PFSK-1 (cell line): ENCODE measurements at regions not wholly inside any gene's neighbourhood (a gene's known extent, or its start where the extent isn't known, plus 50 kb on each side); places are given as distances from the start of the nearest gene placed in this dataset.

Source experiments
- FOXP2 ChIP-seq: optimal IDR thresholded peaks from 2 replicates; pipeline ENCODE3; 2011; ENCODE audit warnings: borderline replicate concordance, control low read depth, inconsistent platforms; ENCODE audit not compliant: insufficient read depth; ENCODE audit errors: extremely low read length, extremely low read depth
- POLR2AphosphoS5 ChIP-seq: IDR thresholded peaks from 2 replicates; pipeline ENCODE4 v1.6.1; 2012; ENCODE audit warnings: low read depth, mild to moderate bottlenecking, control low read depth, low read length, moderate library complexity
- SIN3A ChIP-seq: IDR thresholded peaks from 2 replicates; pipeline ENCODE4 v1.6.1; 2012; ENCODE audit warnings: mild to moderate bottlenecking, low read length, moderate library complexity, borderline replicate concordance; ENCODE audit not compliant: insufficient read depth
- TAF1 ChIP-seq: IDR thresholded peaks from 2 replicates; pipeline ENCODE4 v1.6.1; 2012; ENCODE audit warnings: low read length, control low read depth, borderline replicate concordance; ENCODE audit not compliant: insufficient read depth
- TF ChIP-seq, protein P1 (sequence below), 2 experiments: IDR thresholded peaks; 2 replicates each; pipeline versions ENCODE4 v1.6.1 to v1.8.0; 2011 to 2012; ENCODE audit warnings: low read depth in 2 of 2, low read length in 2 of 2, control low read depth in 1 of 2, inconsistent platforms in 1 of 2, mild to moderate bottlenecking in 1 of 2, moderate library complexity in 1 of 2; ENCODE audit not compliant: insufficient read depth in 1 of 2

GRCh38 chr16:80018466-80018865 is 417.9 kb upstream of the MAF start:
- TF ChIP-seq FOXP2 (no peak), POLR2AphosphoS5 (no peak), SIN3A (no peak), TAF1 (no peak)
- TF ChIP-seq, protein P1, sequence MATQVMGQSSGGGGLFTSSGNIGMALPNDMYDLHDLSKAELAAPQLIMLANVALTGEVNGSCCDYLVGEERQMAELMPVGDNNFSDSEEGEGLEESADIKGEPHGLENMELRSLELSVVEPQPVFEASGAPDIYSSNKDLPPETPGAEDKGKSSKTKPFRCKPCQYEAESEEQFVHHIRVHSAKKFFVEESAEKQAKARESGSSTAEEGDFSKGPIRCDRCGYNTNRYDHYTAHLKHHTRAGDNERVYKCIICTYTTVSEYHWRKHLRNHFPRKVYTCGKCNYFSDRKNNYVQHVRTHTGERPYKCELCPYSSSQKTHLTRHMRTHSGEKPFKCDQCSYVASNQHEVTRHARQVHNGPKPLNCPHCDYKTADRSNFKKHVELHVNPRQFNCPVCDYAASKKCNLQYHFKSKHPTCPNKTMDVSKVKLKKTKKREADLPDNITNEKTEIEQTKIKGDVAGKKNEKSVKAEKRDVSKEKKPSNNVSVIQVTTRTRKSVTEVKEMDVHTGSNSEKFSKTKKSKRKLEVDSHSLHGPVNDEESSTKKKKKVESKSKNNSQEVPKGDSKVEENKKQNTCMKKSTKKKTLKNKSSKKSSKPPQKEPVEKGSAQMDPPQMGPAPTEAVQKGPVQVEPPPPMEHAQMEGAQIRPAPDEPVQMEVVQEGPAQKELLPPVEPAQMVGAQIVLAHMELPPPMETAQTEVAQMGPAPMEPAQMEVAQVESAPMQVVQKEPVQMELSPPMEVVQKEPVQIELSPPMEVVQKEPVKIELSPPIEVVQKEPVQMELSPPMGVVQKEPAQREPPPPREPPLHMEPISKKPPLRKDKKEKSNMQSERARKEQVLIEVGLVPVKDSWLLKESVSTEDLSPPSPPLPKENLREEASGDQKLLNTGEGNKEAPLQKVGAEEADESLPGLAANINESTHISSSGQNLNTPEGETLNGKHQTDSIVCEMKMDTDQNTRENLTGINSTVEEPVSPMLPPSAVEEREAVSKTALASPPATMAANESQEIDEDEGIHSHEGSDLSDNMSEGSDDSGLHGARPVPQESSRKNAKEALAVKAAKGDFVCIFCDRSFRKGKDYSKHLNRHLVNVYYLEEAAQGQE (IDR thresholded peaks at IDR 0.05; ENCODE audit: insufficient read depth in 1 of 2, low read depth in 2 of 2, low read length in 2 of 2) = no peak

DNA sequence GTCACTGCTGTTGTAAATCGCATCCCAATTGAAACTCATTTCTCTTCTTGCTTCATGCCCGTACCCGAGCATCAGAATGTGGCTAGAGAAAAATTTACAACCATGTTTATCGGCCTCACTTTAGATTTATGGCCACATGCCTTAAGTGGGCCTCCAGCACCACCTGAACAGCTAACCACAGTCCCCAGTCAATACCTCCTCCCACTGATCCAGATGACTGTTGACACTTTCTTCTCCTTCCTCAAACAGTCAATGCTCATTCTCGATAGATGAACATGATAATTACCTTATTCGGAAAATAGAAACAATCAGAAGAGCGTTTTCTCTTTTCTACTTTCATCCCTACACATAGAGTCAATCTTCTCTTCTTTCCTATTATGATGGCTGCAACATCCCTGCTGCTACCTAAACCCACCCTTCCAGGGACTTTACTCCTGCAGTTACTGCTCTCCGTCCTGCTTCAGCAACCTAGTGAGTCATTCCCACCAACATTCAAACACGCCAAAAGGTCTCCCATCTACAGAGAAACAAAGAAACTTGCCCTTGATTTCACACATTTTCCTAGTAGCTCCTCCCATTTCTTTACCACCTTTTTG is 416.3 kb upstream of the MAF start:
- TF ChIP-seq, protein P1 (IDR thresholded peaks at IDR 0.05; ENCODE audit: insufficient read depth in 1 of 2, low read depth in 2 of 2, low read length in 2 of 2) = no peak
- no peak for TF ChIP-seq POLR2AphosphoS5
- TF ChIP-seq TAF1 = no peak
- TF ChIP-seq SIN3A = no peak
- no peak for TF ChIP-seq FOXP2

DNA sequence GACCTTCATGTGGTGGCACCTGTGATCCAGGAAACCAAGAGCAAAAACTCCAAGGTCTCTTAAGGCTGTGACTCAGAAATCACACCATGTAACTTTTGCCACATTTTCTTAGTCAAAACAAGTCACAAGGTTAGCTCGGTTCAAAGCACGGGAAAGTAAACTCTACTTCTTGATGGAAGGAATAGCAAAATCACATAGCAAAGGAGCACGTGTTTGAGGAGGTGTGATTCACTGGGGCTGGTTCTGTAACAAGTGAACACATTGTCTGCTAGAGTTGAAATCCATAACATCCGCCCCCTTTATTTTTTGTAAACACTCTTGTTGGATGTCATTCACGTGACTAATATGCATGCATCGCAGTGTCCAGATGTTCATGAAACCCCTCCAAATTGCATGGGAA is 415.0 kb upstream of the MAF start:
- TF ChIP-seq SIN3A = no peak
- no peak for TF ChIP-seq FOXP2
- TF ChIP-seq, protein P1 (IDR thresholded peaks at IDR 0.05; ENCODE audit: insufficient read depth in 1 of 2, low read depth in 2 of 2, low read length in 2 of 2) = no peak
- no peak for TF ChIP-seq TAF1
- no peak for TF ChIP-seq POLR2AphosphoS5

- TF ChIP-seq SIN3A (no peak), TAF1 (no peak), FOXP2 (no peak), POLR2AphosphoS5 (no peak)
- TF ChIP-seq, protein P1 (IDR thresholded peaks at IDR 0.05; ENCODE audit: insufficient read depth in 1 of 2, low read depth in 2 of 2, low read length in 2 of 2) = no peak
Observed at GRCh38 chr16:80014241-80014939, 413.9 kb upstream of the MAF start.

DNA sequence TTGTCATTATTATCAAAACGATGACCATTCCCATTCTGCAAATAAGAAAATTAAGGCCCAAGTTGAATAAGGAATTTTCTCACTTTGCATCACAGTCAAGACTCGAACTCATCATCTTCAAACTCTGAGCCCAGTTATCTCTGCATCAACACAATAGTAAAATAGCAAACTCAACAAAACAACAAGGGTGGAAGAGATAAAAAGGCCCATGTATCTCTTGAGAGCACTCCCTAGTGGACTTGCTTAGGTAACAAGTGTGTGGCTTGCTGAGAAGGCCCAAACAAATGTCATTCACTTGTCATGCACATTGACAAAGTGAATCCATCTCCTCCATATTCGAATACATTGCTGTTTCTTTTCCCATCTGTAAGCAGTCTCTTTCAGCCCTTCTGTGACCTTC is 412.0 kb upstream of the MAF start:
- TF ChIP-seq SIN3A (no peak), TAF1 (no peak), FOXP2 (no peak), POLR2AphosphoS5 (no peak)
- TF ChIP-seq, protein P1 (IDR thresholded peaks at IDR 0.05; ENCODE audit: insufficient read depth in 1 of 2, low read depth in 2 of 2, low read length in 2 of 2) = no peak
